ENCODE measurements at regions not wholly inside any gene's neighbourhood (a gene's known extent, or its start where the extent isn't known, plus 50 kb on each side); places are given as distances from the start of the nearest gene placed in this dataset.
"Not testable (repeated sequence)": the region's sequence is repeated elsewhere in the genome, so short reads cannot be mapped to it uniquely, and the experiment has no call there.

DNA sequence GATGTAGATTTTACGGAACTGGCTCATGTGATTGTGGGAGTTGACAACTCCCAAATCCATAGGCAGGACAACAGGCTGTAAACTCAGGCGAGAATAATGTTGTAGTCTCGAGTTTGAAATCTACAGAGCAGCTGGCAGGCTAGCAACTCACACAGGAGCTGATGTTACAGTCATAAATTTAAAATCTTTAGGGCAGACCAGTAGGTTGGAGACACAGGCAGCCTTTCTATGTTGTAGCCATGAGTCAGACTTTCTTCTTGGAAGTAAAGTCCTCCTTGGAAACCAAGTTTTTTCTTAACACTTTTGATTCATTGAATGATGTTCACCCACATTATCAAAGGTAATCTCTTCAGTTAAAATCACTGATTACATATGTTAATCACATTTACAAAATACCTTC is 89.1 kb upstream of the ALCAM start:
- ChIA-PET CTCF (no interaction called here), POLR2A (ENCODE audit: low non-redundant PET) (no interaction called here)
- H3K27ac ChIP-seq = no peak overlapping the region
- no peak for DNase-seq (ENCODE audit: low spot score)
- TF ChIP-seq, protein P1, sequence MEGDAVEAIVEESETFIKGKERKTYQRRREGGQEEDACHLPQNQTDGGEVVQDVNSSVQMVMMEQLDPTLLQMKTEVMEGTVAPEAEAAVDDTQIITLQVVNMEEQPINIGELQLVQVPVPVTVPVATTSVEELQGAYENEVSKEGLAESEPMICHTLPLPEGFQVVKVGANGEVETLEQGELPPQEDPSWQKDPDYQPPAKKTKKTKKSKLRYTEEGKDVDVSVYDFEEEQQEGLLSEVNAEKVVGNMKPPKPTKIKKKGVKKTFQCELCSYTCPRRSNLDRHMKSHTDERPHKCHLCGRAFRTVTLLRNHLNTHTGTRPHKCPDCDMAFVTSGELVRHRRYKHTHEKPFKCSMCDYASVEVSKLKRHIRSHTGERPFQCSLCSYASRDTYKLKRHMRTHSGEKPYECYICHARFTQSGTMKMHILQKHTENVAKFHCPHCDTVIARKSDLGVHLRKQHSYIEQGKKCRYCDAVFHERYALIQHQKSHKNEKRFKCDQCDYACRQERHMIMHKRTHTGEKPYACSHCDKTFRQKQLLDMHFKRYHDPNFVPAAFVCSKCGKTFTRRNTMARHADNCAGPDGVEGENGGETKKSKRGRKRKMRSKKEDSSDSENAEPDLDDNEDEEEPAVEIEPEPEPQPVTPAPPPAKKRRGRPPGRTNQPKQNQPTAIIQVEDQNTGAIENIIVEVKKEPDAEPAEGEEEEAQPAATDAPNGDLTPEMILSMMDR (conservative IDR thresholded peaks at IDR 0.05; ENCODE audit: low read depth) = no peak

DNA sequence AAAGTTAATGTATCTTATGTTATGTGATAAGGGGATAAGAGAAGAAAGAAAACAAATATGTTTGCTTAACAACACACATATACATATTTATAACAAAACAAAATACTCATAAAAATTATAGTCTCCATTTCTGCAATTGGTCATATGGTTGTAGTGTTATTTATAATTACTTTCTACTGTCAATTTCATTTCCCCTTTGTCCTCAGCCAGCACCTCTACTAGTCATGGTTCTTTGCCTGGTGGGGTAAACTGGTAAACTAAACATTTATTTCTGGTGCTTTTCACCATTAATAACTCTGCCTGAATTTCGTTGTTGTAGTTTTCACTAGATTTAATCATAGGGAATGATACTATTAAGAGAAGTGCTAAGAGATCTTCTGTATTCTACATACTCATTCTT is 88.0 kb upstream of the ALCAM start:
- no peak overlapping the region for H3K27ac ChIP-seq
- TF ChIP-seq, protein P1 (conservative IDR thresholded peaks at IDR 0.05; ENCODE audit: low read depth) = no peak
- ChIA-PET CTCF (no interaction called here), POLR2A (ENCODE audit: low non-redundant PET) (no interaction called here)
- DNase-seq (ENCODE audit: low spot score) = no peak

DNA sequence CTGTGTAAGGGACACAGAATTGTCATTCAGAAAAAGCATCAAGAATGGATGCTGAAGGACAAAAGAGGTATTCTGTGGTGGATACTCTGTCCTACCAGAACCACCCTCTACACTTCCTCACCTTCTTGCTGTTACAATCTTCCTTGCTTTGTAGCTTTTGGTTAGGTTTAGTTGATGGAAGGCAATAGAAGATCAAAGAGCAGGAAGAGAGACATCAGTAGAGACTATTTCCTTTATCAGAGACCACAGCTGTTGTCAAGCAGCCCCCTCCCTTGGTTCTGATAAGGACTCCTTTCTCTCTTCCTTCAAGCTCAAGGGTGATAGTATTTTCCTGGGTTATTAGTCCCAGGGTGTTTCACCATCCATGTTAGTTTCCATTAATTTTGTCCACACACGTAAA is 84.7 kb upstream of the ALCAM start:
- POLR2A ChIA-PET (ENCODE audit: low non-redundant PET) = no interaction called here
- TF ChIP-seq, protein P1 (conservative IDR thresholded peaks at IDR 0.05; ENCODE audit: low read depth) = no peak
- CTCF ChIA-PET = interaction anchor here (0.5 kb wide), 1 partner anchor 151 kb away, joined by 4 read pairs; no protein-coding TSS in a partner anchor
- no peak for DNase-seq (ENCODE audit: low spot score)
- H3K27ac ChIP-seq = no peak overlapping the region

GRCh38 chr3:105284876-105285275 is 81.8 kb upstream of the ALCAM start:
- TF ChIP-seq, protein P1 (conservative IDR thresholded peaks at IDR 0.05; ENCODE audit: low read depth) = no peak
- ChIA-PET POLR2A (ENCODE audit: low non-redundant PET) (no interaction called here), CTCF (no interaction called here)
- no peak overlapping the region for H3K27ac ChIP-seq
- no peak for DNase-seq (ENCODE audit: low spot score)

- ChIA-PET POLR2A (ENCODE audit: low non-redundant PET) (no interaction called here), CTCF (interaction anchor here (0.6 kb wide), 1 partner anchor 41 kb away, joined by 3 read pairs; no protein-coding TSS in a partner anchor)
- DNase-seq (ENCODE audit: low spot score) = peak; percentile 4
- TF ChIP-seq, protein P1 (conservative IDR thresholded peaks at IDR 0.05; ENCODE audit: low read depth) = no peak
- no peak overlapping the region for H3K27ac ChIP-seq
Measured at GRCh38 chr3:105285653-105286241, 81.0 kb upstream of the ALCAM start.

DNA sequence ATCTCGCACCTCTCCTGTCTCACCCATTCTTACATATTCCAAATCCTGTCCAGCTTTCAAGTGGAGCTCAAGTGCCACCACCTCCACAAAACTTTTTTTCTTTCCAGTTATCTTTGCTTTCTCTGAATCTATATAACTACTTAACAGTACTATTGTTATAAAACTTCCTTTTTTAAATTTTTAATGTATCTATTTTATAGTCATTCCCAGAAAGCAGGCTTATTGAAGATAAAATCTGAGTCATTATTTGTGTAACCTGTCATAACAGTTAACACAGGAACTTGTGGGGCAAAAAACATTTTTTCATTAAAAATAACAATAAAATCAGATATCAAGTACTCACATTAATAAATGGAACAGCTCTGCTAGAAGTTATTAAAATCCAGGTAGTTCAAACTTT is 73.3 kb upstream of the ALCAM start:
- TF ChIP-seq, protein P1 (conservative IDR thresholded peaks at IDR 0.05; ENCODE audit: low read depth) = no peak
- POLR2A ChIA-PET (ENCODE audit: low non-redundant PET) = no interaction called here
- CTCF ChIA-PET = no interaction called here
- no peak overlapping the region for H3K27ac ChIP-seq
- no peak for DNase-seq (ENCODE audit: low spot score)

DNA sequence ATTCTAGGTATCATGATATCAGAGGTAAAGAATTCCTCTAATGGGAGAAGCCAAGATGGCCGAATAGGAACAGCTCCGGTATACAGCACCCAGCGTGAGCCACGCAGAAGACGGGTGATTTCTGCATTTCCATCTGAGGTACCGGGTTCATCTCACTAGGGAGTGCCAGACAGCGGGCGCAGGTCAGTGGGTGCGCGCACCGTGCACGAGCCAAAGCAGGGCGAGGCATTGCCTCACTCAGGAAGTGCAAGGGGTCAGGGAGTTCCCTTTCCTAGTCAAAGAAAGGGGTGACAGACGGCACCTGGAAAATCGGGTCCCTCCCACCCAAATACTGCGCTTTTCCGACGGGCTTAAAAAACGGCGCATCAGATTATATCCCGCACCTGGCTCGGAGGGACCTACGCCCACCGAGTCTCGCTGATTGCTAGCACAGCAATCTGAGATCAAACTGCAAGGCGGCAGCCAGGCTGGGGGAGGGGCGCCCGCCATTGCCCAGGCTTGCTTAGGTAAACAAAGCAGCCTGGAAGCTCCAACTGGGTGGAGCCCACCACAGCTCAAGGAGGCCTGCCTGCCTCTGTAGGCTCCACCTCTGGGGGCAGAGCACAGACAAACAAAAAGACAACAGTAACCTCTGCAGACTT is 70.4 kb upstream of the ALCAM start:
- DNase-seq (ENCODE audit: low spot score); CTCF ChIA-PET; POLR2A ChIA-PET (ENCODE audit: low non-redundant PET): not testable (repeated sequence)

More for the DNA sequence above, 70.4 kb upstream of the ALCAM start:
- H3K27ac ChIP-seq = peak overlapping the region; percentile 74
